Stimulated activated naive CD4-positive, alpha-beta T cell (primary cell): ENCODE measurements at regions not wholly inside any gene's neighbourhood (a gene's known extent, or its start where the extent isn't known, plus 50 kb on each side); places are given as distances from the start of the nearest gene placed in this dataset.

ENCODE experiments used
- DNase-seq, 6 experiments: peaks; one replicate each; lab custom pipeline; 2025; lab: John Stamatoyannopoulos, UW

DNA sequence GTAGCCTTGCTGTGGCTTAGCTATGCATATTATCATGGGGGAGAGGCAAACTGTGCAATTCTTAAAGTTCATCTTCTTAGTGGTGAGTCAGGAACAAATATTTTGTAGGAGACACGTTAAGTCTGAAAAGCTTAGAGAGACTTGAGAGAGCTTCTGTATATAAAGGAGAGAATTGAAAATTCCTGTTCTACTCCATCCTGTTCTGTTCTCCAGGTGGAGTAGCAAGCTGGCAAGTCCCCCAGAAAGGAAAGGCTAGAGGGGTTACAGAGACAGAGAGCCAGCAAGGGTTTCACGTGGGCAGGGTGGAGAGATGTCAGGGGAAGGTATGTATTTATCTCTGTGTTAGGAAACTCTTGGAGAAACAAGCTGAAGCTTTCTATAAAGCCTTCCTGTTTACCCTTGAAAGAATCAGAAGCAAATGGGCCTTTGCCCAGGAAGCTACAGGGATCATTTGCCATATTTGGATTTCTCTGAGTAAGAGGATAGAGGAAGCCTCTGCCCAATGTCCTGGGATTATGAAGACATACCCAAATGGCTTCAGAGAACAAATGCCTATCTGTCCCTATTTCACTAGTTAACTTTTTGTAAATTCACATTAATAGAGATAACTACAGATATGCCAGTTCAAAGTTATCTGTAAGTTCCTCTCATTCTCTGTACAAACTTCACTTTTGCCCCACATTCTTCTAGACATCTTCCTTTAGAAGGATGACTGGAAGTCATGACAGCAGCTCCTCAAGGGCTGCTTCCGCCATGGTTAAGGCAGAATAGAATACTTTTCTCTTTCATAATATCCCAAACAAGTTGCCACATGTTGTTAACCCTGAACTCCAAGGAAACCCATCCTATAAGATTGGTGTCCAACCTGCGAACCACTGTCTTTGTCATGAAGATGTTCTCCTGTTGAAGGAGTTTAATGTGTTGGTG is 126.7 kb upstream of the NEDD9 start:
- DNase-seq = no peak

GRCh38 chr6:11357285-11357684 is 124.8 kb upstream of the NEDD9 start:
- no peak for DNase-seq

DNA sequence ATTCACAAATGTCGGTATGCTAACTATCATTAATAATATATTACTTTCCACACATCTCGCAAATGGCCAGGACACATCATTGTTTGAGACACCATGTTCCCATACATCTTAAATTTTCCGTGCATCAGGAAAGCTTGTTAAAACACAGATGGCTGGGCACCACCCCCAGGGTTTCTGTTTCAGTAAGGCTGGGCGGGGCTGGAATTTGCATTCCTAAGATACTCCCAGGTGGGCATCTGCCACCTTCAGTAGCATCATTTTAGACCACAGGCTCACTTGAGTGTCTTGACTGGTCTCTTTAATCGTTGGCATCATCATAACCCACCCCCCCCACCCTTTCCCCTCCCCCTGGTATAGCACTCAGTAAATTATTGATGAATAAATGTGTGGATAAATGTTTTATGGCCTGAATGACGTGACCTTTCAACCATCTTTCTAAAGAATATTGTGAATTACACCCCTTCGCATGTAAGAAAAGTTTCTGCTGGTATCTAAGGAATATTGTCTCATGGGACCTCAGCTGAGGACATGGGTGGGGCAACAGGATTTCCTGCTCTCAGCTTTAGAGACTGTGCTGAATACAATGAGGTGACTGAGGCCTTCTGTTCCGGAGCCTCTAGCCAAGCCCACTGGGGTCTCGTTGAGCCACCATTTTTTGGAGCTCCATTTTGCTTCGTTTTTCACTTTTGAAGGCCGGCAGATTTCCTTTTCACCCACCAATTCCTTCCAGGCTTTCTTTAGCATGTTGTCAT is 124.1 kb upstream of the NEDD9 start:
- peak in 1 of 6 experiments; percentile 3 for DNase-seq

DNA sequence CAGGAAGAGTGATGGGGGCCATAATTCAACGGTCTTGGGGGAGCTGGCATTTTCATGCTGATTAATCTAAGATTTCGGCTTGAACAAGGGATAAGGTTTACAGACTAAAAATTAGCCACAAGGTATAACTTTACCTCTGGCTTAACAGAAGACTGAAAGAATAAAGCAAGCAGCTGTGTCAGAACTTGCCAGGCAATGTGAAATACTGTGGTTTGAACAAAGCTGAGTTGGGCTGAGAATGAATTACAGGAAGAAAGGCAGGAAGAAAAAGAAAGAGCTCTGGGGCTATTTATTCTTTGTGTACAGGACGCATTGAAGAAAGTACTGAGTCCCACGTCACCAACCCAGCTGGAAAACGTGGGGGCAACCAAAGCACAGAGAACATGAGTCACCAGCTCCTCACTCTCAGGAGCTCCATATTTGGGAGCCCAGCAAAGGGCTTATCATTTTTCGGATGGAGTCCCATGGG is 121.5 kb upstream of the NEDD9 start:
- DNase-seq = peak; percentile 3 to 52 (median 22)

GRCh38 chr6:11350294-11350693 is 117.8 kb upstream of the NEDD9 start:
- DNase-seq = no peak

DNA sequence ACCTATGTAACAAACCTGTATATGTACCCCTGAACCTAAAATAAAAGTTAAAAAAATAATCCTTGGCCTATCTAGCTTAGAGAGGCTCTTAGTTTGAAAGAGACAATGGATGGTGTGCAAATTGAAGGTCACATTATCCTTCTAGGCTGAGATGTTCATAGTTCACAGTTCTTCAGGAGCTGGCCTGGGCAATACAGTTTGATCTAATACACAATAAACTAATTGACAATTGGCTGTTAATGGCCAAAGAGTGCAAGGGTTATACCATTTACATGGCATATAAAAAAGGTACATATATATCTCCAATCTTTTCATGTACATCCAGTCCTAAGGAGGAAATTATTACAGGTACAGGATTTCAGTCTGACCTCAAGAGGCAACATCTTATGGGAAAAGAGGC is 117.4 kb upstream of the NEDD9 start:
- DNase-seq = no peak

DNA sequence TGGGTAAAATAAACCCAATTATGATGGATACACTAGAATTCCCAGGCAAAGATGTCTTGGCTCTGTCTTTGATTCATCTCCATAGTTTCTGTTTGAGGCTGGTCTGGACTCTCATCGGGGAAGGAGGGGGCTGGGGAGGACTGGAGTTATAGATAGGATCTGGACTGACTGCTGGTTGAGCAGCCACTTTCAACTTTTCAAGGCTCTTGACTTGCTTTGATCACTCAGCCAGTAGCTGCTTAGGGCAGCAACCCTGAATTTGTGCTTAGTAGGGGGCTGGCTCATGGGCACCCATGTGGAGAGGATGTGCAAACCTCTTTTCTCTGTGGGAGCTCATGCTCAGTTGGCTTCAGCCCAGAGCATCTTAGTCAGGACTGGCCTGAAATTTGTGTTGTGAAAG is 114.0 kb upstream of the NEDD9 start:
- no peak for DNase-seq

DNA sequence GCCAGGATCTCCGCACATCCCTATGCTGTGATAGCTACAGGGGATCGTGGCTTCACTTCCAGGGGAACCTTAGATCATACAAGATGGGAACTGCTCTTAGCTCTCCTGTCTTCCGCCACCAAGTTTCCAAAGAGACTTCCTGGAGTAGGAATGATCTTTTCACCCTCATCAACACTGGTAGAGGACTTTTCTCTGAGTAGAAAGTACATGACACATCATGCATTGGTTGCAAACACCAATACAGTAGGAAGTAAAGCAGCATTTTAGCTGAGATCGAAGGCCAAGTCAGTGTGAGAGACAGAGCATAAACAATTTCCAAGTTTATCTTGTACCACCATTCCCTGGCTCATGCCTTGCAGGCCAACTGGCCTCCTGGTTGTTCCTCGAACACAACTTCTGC is 113.1 kb upstream of the NEDD9 start:
- no peak for DNase-seq

- no peak for DNase-seq
Measured at GRCh38 chr6:11343963-11344723, 111.7 kb upstream of the NEDD9 start.

DNA sequence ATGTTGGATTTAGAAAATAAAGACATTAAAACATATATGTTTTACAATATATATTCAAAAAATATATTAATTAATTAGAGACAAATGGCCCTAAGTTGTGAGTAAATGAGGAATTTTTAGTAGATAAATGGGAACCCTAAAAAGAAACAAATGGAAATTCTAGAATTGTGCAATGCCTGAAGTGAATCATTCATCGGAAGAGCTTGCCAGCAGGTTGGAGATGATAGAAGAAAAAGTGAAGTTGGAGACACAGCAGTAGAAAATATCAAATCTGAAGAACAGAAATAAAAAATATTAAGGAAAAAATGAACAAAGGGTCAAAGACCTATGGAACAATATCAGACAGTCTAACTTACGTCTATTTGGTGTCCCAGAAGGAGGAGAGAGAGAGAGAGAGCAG is 109.4 kb upstream of the NEDD9 start:
- DNase-seq = no peak

- DNase-seq = no peak
Measured at GRCh38 chr6:11341303-11341702, 108.8 kb upstream of the NEDD9 start.

- DNase-seq = no peak
Measured at GRCh38 chr6:11339380-11339779, 106.9 kb upstream of the NEDD9 start.

DNA sequence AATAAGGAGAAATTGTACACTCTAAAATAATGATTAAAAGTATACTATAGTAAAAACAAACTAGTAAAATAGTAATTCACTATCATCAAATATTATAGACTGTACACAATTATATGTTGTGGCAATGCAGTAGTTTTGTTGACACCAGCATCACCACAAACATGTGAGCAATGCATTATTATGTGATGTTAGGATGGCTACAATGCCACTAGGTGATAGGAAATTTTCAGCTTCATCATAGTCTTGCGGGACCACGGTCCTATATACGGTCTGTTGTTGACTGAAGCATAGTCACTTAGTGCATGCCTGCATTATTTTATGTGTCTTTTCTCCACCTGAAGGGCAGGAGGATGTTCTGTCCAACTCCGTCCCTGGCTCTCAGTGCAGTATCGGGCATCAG is 104.8 kb upstream of the NEDD9 start:
- DNase-seq = no peak

DNA sequence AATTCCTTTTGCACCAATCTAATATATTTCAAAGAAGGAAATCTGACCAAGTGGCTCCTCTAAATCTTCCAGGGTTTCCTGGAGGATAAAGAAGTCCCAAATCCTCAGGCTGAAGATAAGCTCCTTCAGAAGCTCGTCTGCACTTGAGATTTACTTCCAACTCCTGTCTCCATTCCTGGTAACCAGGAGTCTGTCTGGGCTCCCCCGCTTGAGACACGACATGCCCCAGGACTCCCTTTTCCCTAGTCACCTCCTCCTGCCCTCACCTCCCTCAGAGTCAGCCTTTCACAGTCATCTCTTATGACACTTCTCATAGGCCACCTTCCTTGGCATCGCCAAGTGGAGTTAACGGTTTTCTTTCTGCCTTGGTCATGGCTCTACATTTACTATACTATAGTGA is 103.4 kb upstream of the NEDD9 start:
- no peak for DNase-seq

DNA sequence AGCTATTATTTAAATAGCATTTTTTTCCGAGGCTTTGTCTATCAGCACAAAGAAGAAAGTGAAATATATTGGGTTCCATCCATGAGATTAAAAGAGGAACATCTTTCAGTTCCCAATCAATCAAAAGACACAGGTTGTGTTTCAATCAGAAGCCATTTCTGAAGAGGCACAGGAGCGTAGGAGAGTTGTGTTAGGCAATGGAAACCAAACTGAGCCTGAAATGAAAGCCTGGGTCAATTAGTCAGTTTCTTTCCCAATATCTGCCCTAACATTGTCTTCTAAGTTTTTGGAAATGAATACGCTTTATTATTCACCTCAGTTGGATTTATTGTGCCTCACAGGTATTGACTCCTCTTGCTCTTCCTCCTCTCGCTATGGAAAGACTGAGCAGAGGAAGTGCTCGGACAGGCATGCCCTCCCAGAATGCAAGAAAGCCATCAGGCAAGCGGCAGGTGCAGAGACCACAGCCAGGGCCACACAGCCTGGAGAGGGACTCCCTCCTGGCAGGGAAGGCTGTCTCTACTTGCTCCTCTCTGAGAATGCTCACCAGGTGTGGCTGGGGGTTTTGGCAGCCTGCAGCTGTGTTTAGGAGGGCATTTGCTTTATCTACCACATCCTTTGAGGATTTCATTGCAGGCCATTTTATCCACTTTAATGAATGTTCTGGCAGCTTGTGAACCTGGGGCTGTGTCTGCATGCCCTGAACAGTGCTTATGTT is 100.8 kb upstream of the NEDD9 start:
- no peak for DNase-seq

- no peak for DNase-seq
Measured at GRCh38 chr6:11332463-11332862, 100.0 kb upstream of the NEDD9 start.

GRCh38 chr6:11331111-11331510 is 98.6 kb upstream of the NEDD9 start:
- peak in 1 of 6 experiments; percentile 4 for DNase-seq

- DNase-seq = no peak
Measured at GRCh38 chr6:11330413-11330760, 97.9 kb upstream of the NEDD9 start.

DNA sequence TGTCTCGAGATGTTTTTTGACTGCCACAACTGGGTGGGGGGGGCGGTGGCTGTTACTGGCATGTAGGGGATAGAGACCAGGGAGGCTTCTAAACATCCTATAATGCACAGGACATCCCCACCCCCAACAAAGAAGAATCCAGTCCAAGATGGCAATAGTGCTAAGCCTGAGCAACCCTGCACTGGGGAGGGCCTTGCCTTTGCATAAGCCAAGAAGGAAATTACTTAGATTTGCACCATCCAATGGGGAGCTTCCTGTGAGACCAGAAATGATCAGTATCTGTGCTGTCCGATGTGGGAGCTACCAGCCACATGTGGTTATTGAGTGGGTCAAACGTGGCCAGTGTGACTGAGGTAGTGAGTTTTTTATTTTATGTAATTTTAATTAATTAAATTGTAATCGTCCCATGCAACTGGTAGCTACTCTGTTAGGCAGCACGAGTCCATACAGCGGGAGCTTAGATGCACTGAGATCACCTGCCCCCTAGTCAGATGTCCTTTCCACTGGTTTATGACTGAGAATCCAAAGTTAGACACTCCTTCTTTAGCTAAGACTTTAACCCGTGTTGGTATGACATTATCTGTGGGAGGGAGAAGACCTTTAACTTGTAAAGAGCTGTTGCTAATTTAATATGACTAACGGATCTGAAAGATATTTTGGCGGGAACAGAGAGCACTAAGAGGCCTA is 97.4 kb upstream of the NEDD9 start:
- DNase-seq = no peak

DNA sequence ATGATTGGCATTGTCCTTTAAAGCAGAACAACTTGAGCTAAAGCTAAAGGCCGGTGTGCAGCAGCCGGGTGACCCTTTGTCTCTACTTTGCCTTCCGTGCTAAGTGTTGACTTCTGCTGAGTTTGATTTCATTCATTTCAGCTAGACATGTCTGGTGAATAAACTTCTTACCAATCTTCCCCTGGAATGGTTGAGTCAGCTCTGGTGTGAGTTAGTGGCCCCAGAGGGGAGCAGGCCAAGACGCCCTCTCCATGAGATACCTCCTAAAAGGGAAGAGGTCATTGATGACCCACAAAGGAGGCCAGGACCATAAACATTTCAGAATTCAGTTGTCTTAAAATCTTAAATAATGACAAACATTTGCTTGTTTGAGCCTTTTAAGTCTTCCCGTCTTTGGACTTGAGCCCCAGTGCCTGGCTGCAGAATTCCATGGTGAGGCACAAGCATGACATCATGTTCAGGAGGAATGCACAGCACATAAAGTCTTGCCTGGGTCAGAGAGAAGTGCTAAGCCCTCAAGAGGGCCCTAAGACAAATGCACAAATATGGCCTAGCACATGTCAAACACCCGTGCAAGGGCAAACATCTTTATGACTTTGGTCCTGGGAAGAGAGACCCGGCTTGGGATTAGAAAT is 96.3 kb upstream of the NEDD9 start:
- no peak for DNase-seq

- no peak for DNase-seq
Measured at GRCh38 chr6:11327961-11328360, 95.5 kb upstream of the NEDD9 start.
